HG03521 (cell line): ENCODE measurements at regions not wholly inside any gene's neighbourhood (a gene's known extent, or its start where the extent isn't known, plus 50 kb on each side); places are given as distances from the start of the nearest gene placed in this dataset.
A peak's percentile ranks its signal among the peaks of the same experiment; 100 is the strongest.
"Not testable (repeated sequence)": the region's sequence is repeated elsewhere in the genome, so short reads cannot be mapped to it uniquely, and the experiment has no call there.

Experiments
- ATAC-seq: cut with Tn5 transposase; IDR thresholded peaks from one replicate; pipeline ENCODE4 v1.9.1; 2021; ENCODE audit warnings: mild to moderate bottlenecking, moderate library complexity; ENCODE audit not compliant: unreplicated experiment

GRCh38 chr2:65625982-65626381, 193.6 kb upstream of the SPRED2 start:
- no peak for ATAC-seq

GRCh38 chr2:65622951-65623535, 190.6 kb upstream of the SPRED2 start:
- ATAC-seq = no peak

- ATAC-seq = no peak
Observed at GRCh38 chr2:65622499-65622898, 190.1 kb upstream of the SPRED2 start.

GRCh38 chr2:65620524-65620923, 188.1 kb upstream of the SPRED2 start:
- no peak for ATAC-seq

- no peak for ATAC-seq
Observed at GRCh38 chr2:65620026-65620425, 187.6 kb upstream of the SPRED2 start.

GRCh38 chr2:65615602-65616001, 183.2 kb upstream of the SPRED2 start:
- ATAC-seq = no peak

GRCh38 chr2:65613968-65614555, 181.7 kb upstream of the SPRED2 start:
- ATAC-seq = no peak

- ATAC-seq = no peak
Observed at GRCh38 chr2:65611488-65611887, 179.1 kb upstream of the SPRED2 start.

- no peak for ATAC-seq
Observed at GRCh38 chr2:65608916-65609315, 176.5 kb upstream of the SPRED2 start.

GRCh38 chr2:65608466-65608865, 176.1 kb upstream of the SPRED2 start:
- ATAC-seq = no peak

- ATAC-seq = no peak
Observed at GRCh38 chr2:65607662-65608305, 175.4 kb upstream of the SPRED2 start.

GRCh38 chr2:65605743-65606058, 173.3 kb upstream of the SPRED2 start:
- peak; percentile 37 for ATAC-seq

- peak; percentile 22 for ATAC-seq
Observed at GRCh38 chr2:65605058-65605742, 172.8 kb upstream of the SPRED2 start.

GRCh38 chr2:65604246-65604645, 171.8 kb upstream of the SPRED2 start:
- ATAC-seq = no peak

- no peak for ATAC-seq
Observed at GRCh38 chr2:65602603-65603235, 170.3 kb upstream of the SPRED2 start.

- ATAC-seq = not testable (repeated sequence)
Observed at GRCh38 chr2:65600871-65601270, 168.5 kb upstream of the SPRED2 start.

- ATAC-seq = not testable (repeated sequence)
Observed at GRCh38 chr2:65600351-65600750, 168.0 kb upstream of the SPRED2 start.

- no peak for ATAC-seq
Observed at GRCh38 chr2:65599693-65600092, 167.3 kb upstream of the SPRED2 start.

- no peak for ATAC-seq
Observed at GRCh38 chr2:65598996-65599395, 166.6 kb upstream of the SPRED2 start.

- ATAC-seq = no peak
Observed at GRCh38 chr2:65598264-65598663, 165.9 kb upstream of the SPRED2 start.

- ATAC-seq = no peak
Observed at GRCh38 chr2:65595630-65596029, 163.2 kb upstream of the SPRED2 start.

GRCh38 chr2:65594150-65594549, 161.8 kb upstream of the SPRED2 start:
- ATAC-seq = no peak
